Neural progenitor cell (in vitro differentiated cells): ENCODE measurements at regions not wholly inside any gene's neighbourhood (a gene's known extent, or its start where the extent isn't known, plus 50 kb on each side); places are given as distances from the start of the nearest gene placed in this dataset.

Source experiments
- CTCF ChIP-seq: fragments of 200-600 bp; sonication (generic); IDR thresholded peaks from 2 replicates; pipeline ENCODE4 v1.5.1; 2017; ENCODE audit warnings: antibody characterized with exemption, mild to moderate bottlenecking
- EZH2 ChIP-seq: fragments of 200-600 bp; sonication (generic); IDR thresholded peaks from 2 replicates; pipeline ENCODE4 v1.6.1; 2017; ENCODE audit warnings: antibody characterized with exemption, mild to moderate bottlenecking, moderate library complexity
- EZH2phosphoT487 ChIP-seq: fragments of 200-600 bp; sonication (generic); IDR thresholded peaks from 2 replicates; pipeline ENCODE4 v1.6.1; 2017; ENCODE audit warnings: antibody characterized with exemption

DNA sequence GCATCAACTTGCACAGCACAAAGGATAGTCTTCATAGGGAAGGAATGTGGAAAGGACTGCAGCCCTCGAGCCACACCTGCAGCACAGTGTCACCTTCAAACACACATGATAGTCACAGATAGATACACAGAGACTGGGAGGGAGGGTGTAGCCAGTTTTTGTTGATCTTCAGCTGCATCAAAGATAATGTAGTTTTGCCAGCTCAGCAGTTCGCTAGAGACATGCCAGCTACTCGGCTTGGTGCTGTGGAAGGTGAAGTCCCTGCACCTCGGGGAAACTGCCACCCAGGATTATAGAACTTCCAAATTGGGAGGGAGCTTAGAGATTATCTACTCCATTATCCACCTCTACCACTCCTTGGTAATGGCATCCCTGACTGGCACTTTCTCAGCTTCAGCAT is 92.9 kb upstream of the PAK3 start:
- TF ChIP-seq CTCF (no peak), EZH2phosphoT487 (no peak), EZH2 (no peak)
